NCI-H2196 treated with DMSO at 0.1 percent for 48 hours (cell line): ENCODE measurements at regions not wholly inside any gene's neighbourhood (a gene's known extent, or its start where the extent isn't known, plus 50 kb on each side); places are given as distances from the start of the nearest gene placed in this dataset.
"Not testable (repeated sequence)": the region's sequence is repeated elsewhere in the genome, so short reads cannot be mapped to it uniquely, and the experiment has no call there.

Source experiments
- DNase-seq: peaks from one replicate; lab custom pipeline; 2025; ENCODE audit not compliant: unreplicated experiment; lab: John Stamatoyannopoulos, UW

DNA sequence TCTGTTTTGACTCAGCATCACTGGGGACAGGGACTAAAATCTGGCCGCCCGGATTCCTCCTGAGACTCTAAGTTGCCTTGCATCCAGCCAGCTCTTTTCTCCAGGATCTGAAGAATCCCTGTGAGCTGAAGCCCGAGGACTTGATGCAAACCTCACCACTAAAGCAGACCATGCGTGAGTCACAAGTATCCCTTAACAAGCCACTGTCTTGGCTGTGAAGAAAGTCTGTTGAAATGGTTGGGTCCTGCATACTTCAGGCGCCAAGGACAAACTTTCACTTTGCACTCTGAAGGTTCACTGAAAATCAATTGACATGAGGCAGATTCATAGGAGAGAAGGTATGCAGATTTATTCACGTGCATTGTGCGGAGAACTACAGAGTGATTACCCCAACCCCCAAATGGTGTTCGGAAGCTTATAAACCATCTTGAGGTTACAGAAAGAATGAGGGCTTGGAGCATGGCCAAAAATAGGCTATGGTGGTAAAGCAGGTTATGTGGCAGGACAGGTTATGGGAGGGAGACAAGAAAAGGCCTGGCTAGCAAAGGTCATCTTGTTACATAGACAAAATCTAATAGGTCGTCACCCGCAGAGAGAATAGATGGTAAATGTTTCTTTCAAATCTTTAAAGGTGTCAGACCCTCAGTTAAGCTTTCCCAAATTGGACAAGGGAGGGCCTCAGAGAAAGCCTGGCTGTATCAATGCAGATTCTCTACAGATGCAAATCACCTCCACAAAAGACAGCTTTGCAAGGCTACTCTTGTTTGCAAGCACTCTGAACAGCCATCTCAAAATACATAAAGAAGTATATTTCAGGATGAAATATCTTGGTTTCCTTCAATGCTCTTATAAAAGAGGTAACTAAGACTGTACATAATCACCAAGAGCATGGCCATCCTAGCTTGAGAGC is 126.3 kb upstream of the PLAAT1 start:
- DNase-seq = no peak

DNA sequence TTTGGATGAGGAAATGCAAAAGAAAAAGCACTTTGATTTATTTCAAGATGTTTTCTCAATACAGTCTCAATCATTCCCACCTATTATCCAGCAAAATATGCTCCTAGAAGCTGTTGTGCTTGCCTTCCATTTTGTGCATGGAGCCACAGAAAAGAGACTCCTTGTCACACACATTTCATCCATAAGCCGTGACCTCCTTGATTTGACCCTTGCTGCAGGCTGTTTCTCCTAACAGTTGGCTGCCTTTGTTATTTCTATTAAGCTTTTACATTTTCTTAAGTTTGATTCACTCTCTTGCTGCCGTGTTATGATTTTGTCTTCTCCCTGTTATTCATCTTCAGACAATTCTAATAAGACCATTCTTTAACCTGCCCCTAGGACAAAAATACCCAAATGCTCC is 124.2 kb upstream of the PLAAT1 start:
- DNase-seq = no peak

DNA sequence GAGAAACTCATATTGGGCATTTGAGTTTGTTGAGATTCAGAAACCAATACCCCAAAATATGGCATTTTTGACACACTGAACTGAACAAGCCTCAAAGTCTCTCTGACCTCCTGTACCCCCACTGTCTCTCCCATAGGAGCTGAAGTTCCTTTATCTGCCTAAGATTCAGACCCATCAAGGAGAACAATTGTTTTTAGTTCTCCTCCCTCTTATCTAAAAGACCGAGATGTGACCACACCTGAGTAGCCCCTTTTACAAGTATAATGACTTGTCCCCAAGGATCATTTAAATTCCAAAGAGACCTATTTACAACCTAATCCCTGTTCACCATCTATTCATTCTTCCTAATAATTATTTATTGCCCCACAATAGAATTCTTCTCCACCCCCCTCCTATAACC is 122.1 kb upstream of the PLAAT1 start:
- no peak for DNase-seq

DNA sequence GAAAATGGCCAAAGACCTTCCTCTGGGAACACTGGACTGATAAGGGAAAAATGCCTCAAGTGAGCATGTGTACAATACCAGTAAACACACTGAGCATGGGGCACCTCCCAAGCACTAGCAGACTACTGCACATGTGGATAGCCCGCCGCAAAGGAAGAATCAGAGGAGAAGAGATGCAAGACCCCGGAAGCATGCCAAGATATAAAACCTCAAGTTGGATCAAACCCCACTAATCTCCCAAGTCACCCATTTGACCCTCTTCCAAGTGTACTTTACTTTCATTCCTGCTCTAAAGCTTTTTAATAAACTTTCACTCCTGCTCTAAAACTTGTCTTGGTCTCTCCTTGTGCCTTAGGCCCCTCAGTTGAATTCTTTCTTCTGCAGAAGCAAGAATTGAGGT is 121.1 kb upstream of the PLAAT1 start:
- DNase-seq = no peak

DNA sequence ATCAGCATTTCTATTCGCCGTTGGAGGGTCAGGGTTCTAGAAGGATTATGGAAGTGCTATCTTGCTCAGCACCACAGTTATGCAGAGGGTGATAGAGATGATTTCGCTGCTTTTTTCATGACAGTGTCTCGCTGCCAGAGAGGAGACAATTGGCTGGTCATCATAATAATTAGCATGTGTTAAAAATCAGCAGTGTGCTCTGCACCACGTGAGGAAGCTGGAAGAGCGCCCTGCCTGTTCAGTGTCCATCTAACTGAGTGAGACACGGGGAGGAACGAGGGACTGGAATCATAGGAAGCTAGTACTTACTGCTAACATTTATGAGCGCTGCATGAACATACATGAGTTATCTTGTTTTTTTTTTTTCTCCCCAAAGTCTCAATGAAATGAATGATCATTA is 116.2 kb upstream of the PLAAT1 start:
- no peak for DNase-seq

DNA sequence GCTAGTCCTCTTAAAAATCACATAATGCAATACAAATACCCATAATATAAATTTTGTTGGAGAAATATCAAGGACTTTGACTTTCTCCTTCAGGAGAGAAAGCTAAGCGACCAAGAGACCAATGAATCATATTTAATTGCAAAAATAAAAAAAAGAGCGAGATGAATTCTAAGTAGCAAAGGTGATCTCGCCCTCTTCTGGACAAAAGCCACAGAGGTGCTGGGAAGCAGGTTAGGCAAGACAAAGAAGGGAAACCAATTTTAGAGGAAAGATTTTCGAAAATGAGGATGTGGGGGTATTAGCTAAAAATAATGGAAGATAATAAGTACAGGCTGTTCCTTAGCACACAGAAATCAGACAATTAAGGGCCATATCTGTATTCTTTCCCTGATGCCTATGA is 111.4 kb upstream of the PLAAT1 start:
- no peak for DNase-seq

DNA sequence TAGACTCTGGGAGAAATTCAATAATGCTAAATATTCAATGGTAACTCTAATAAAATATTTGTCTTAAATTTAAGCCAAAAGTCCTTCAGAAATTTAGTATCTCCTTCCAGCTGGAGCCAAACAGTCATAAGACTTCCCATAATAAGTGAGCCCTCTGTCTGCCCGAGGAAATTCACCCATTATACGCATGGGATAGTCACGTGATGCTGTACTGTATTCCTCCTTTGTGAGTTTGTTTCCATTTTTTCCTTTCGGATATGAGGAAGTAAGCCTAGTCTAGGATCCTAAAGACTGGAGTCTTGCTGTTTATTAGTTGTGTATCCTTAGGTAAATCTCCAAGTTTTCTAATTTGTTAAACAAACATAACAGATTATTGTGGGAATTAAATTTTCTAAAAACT is 110.4 kb upstream of the PLAAT1 start:
- no peak for DNase-seq

DNA sequence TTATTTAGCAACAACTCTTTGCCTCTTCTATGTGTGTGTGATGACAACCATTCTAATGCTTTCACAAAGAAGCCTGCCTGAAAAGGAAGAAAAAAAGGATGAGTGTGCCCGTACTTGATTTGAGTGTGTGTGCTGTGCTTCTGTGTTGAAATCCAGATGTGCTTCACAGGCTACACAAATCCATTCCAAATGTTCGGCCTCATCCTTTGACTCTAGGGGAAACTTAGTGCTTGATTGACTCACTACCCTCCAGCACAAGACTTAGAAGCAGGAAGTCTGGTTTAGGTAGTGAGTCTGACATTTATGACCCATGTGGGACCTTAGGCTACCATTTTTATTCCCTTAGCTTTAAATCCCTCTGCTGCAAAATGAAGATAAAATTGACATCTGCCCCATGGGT is 108.8 kb upstream of the PLAAT1 start:
- no peak for DNase-seq

DNA sequence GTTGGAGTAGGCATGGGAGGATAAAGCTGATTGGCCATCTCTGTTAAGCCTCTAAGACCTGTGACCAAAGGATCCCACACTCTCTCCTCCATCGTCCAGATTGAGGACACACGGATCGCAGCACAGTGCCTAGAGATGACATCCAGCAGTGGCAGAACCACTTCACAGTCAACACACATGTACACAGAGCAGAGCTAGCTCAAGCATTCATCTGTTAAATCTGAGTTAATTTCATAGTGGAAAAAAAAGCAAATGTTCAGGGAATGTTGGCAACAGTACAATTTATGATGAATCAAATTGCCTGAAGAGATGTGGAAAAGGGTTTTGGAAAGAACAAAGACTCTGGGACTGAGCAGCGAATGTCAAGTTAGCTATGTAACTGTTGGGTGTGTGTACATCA is 108.1 kb upstream of the PLAAT1 start:
- no peak for DNase-seq

DNA sequence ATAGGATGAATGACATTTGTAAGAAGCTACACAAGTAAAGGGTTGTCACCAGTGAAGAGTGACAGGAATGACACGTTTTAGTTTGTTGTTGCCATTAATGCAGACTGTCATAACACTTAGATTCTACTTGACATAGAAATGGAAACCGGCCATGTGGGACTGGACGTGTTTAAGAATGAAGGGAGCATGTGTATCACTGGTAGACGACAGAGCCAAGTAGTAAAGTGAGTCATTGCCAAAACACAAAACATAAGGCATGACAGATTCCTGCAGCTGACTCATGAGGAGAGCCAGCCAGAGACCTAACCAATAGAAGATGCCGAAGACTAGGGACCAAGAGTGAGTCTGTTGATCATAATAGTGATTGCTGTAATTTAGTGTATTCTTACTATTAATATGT is 106.2 kb upstream of the PLAAT1 start:
- no peak for DNase-seq

DNA sequence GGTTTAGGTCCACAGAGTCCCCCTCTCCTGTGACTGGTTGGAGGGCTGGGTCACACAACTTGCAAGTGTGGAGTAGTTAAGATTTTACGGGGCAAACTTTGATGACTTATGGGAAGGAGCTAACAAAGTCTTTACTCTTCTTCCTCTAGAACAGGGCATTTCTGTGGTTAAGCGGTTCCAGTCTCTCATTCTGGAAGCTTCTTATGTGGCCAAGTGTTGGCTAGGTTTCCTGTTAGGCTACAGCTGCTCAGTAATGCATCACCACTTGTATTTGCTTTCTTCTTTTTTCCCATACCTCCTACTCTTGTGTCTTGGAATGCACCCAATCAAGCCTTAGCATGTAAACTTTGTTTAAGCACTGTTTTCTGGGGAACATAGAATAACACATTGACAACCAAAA is 100.6 kb upstream of the PLAAT1 start:
- DNase-seq = no peak

DNA sequence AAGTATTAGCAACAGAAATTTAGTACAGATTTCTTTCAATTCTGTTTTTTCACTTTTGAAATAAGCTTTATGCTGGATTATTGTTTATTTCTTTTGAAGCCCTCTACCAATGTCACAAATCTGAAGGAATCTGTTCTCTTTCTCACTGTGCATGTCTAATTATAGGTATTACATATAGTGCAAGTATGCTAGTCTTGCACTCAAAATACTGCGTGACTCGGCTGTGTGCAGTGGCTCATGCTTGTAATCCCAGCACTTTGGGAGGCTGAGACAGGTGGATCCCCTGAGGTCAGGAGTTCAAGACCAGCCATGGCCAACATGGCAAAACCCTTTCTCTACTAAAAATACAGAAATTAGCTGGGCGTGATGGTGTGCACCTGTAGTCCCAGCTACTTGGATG is 95.8 kb upstream of the PLAAT1 start:
- DNase-seq = no peak

DNA sequence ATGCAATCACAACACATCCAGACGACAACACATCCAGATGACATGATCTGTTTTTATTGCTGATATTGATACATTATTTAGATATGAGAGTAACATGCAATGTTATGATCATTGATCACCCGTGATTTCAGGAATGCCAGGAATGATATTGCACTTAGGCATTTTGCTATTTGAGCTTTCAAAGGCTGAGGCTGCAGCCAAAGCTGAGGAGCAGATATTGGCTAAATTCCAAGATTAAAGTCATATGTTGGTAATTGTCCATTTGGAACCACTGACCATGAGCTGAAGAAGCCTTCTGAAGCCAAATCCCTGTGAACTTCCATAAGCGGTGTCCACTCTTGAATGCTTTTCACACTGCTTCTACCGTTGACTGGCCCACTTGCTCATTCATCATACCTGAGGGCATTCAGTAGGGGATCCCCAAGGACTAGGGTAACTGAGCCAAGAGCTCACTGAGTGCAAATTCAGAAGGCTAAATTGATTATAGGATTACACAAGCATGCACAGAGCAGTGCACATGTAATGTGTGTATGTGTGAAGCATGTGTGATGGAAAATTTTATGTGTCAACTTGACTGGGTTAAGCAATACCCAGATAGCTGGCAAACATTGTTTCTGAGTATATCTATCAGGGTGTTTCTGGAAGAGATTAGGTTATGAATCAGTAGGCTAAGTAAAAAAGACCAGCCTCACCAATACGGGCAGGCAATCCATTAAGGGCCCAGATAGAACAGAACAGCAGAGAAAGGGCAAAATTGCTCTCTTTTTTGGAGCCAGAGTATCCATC is 92.1 kb upstream of the PLAAT1 start:
- no peak for DNase-seq

DNA sequence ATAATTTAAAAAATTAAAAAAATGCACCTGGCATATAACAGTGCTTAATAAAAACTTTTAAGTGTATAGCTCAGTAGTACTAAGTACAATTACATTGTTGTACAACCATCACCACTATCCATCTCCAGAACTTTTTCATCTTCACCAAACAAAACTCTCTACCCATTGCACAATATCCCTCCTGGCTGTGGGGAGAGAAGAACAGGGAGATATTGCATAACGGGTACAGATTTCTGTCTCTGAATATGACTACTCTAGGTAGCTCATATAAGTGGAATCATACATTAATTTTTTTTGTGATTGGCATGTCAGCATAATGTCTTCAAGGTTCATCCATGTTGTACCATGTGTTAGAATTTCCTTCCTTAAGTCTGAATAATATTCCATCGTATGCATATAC is 91.0 kb upstream of the PLAAT1 start:
- no peak for DNase-seq

DNA sequence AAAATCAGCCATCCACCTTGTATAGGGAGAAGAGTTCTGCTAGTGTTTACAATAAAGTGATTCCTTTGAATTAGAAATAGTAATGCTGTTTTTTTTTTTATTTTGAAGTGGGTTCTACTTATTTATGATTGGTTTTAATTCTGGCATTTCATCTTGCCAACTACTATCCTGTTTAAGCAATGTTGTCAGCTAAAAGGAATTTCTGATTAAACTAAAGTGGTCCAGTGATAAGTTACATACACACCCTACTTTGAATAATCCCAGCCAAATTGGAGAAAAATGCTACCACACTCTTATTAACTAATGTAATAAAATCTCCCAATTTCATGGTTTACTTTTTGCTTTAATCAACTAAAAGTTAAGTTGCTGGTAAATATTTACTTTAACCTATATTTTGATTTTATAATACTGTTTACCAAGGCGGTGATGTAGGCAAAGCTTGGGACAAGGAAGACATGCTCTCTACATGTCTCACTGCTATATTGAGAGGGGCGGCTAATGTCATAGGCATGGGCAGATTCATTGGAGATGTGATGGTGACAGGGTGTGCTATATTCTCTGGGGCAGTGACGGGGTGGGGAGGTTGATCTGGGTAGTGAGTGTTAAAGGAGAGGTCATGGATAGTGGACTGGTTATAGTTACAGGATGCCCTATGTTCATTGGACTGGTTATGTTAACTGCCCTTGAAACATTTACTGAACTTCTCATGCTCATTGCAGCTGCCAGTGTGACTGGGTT is 85.8 kb upstream of the PLAAT1 start:
- not testable (repeated sequence) for DNase-seq

DNA sequence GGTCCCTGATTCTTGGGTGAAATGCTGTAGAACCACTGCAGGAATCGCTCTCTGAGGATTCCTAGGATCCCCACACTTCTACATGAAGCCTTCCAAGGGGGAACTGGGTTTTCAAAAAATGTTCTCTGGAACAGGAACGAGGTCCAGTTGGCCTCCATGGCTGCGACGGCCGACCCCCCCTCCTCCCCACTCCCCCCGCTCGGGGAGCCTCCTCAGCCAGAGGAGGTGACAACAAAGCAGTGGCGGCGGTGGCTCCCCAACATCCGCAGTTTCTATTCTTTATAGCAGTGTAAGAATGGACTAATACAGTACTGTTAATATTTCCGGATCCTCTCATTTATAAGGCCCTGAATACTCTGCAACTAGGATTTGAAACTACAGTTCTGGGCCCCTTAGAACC is 84.0 kb upstream of the PLAAT1 start:
- DNase-seq = no peak

DNA sequence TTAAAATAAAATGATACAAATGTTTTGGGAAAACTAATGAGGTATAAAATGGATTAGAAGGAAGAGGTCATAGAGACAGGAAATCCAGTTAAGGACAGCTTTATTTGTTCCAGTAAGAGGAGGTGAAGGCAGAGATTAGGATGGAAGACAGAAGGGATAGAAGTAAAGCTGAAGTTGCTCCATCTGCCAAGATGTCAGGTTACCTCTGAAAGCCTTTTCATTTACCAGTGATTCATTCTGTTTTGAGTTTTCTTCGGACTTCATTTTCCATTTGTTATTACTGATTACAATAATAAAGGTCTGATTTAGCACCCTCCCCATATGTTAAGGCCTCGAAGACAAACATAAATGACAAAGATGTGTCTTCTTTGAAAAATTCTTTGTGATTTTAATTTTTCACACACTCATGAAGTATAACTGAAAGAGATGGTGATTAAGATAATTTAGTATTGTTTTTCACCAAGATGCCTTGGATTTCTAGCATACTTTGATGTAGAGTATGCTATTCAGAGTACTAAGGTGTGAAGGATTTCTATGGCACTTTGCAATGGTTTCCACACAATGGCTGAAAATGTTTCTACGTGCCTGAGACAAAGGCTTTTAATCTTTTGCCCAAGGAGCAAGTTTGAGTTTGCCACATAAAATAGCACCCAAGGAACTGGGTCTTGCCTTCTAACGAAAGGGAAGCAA is 75.4 kb upstream of the PLAAT1 start:
- DNase-seq = no peak

DNA sequence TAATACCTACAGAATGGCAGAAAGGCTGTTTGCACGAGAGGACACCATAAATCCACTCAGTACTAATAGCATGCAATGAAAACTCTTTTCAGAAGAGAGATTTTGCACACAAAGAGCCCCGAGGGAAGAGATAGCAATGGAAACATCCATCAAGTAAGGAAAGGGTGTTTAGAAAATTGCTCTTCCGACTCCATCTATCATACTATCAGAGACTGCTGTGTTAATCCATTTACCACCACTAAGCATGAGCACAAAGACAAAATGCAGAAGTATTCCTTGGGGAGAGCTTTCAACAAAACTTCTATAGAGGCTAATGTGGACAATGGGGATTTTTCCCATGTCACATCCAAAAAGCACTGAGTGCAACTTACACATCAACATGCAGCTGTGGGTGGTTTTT is 72.1 kb upstream of the PLAAT1 start:
- DNase-seq = no peak

DNA sequence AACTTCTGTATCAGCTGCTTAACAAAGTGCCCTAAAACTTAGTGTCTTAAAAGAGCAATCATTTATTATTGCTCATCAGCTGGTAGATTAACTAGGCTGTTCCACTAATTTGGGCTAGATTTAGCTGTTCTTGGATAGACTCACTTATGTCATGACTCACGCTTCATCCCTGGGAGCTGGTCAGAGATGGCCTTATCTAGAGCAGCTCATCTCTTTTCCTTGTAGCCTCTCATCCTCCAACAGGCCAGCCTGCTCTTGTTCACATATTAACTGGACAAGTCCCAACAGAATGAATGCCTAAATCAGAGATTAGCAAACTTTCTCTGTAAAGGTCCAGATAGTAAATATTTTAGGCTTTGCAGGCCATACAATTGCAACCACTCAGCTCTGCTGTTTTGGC is 66.9 kb upstream of the PLAAT1 start:
- DNase-seq = no peak

DNA sequence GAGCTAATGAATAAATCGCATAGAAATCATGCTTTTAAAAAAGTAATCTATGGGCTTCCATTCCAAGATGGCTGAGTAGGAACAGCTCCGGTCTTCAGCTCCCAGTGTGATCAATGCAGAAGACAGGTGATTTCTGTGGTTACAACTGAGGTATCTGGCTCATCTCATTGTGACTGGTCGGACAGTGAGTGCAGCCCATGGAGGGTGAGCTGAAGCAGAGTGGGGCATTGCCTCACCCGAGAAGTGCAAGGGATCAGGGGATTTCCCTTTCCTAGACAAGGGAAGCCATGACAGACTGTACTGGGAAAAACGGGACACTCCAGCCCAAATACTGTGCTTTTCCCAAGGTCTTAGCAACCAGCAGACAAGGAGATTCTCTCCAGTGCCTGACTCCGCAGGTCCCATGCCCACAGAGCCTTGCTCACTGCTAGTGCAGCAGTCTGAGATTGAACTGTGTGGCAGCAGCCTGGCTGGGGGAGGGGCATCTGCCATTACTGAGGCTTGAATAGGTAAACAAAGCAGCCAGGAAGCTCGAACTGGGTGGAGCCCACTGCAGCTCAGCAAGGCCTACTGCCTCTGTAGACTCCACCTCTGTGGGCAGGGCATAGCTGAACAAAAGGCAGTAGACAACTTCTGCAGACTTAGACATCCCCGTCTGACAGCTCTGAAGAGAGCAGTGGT is 61.5 kb upstream of the PLAAT1 start:
- DNase-seq = not testable (repeated sequence)
